AG04450 (cell line): ENCODE measurements at regions not wholly inside any gene's neighbourhood (a gene's known extent, or its start where the extent isn't known, plus 50 kb on each side); places are given as distances from the start of the nearest gene placed in this dataset.

Source experiments
- CTCF ChIA-PET: fragments of 300-600, 350-600 bp; formaldehyde crosslinking; extraction: SDS; loops from one replicate; lab custom pipeline; 2022; ENCODE audit warnings: antibody characterized with exemption, inconsistent platforms; lab: Charles Lee
- POLR2A ChIA-PET: fragments of 350-600 bp; formaldehyde crosslinking; extraction: SDS; loops from one replicate; lab custom pipeline; 2021; ENCODE audit warnings: antibody characterized with exemption, inconsistent platforms; lab: Yijun Ruan, JAX
- DNase-seq: peaks from one replicate; pipeline ENCODE4 v3.0.0-alpha.2; 2011; ENCODE audit warnings: low read depth, low spot score
- H3K27ac ChIP-seq: one replicate; pipeline ENCODE4 v1.5.1; 2012; ENCODE audit warnings: low read depth, low read length, control low read depth
- H3K27me3 ChIP-seq: one replicate; pipeline ENCODE4 v1.6.0; 2012; ENCODE audit warnings: low read length; ENCODE audit not compliant: control insufficient read depth, insufficient read depth
- H3K4me3 ChIP-seq: 2 replicates; pipeline ENCODE4 v1.5.1; 2011; ENCODE audit warnings: mild to moderate bottlenecking, low read depth, low read length, control low read depth
- H3K9me3 ChIP-seq: 2 replicates; pipeline ENCODE4 v1.5.1; 2012; ENCODE audit warnings: low read length; ENCODE audit not compliant: control insufficient read depth, insufficient read depth
- TF ChIP-seq, protein P1 (sequence below): IDR thresholded peaks from 2 replicates; pipeline ENCODE4 v1.5.1; 2011; ENCODE audit warnings: low read depth, low read length, control low read depth, inconsistent platforms

DNA sequence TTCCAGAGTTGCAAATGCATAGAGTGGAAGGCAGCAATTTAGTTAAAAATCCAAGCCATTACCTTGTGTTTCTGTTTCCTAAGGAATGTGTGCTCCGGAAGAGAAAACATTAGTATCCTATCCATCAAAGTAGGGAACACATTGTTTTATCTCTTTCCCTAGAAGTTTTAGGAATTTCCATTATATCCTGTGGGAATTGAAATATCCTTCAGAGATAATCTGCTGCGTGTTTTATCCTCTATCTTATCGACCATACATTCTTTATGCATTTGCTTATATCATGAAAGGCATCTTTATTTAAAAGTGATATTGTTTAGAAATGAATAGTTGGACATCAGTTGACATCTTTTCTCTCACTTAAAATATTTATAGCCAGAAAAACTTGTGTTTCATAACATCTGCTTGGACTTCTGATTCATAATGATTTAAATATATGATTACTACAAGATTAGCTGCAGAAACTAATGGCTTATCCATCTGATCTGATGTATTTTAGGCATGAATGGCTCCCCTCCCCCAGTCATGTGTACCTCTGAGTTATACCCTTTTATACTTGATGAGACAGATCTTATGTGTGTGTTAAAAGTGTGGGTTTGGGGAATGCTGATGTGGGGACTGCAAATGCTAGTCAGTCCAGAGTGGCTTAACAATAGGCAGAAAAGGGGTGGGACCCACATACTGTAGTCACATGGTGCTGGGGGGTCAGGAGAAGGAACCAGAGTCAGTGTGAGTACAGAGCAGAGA is 136.2 kb upstream of the ARHGAP28 start:
- ChIA-PET CTCF (no interaction called here), POLR2A (no interaction called here)
- no peak for DNase-seq
- Histone ChIP-seq H3K9me3 (no peaks in the 10 kb centered on the region), H3K27ac (no peak overlapping the region), H3K4me3 (no peak overlapping the region), H3K27me3 (peaks cover 2% of the 10 kb centered on the region)
- TF ChIP-seq, protein P1, sequence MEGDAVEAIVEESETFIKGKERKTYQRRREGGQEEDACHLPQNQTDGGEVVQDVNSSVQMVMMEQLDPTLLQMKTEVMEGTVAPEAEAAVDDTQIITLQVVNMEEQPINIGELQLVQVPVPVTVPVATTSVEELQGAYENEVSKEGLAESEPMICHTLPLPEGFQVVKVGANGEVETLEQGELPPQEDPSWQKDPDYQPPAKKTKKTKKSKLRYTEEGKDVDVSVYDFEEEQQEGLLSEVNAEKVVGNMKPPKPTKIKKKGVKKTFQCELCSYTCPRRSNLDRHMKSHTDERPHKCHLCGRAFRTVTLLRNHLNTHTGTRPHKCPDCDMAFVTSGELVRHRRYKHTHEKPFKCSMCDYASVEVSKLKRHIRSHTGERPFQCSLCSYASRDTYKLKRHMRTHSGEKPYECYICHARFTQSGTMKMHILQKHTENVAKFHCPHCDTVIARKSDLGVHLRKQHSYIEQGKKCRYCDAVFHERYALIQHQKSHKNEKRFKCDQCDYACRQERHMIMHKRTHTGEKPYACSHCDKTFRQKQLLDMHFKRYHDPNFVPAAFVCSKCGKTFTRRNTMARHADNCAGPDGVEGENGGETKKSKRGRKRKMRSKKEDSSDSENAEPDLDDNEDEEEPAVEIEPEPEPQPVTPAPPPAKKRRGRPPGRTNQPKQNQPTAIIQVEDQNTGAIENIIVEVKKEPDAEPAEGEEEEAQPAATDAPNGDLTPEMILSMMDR, result no peak

DNA sequence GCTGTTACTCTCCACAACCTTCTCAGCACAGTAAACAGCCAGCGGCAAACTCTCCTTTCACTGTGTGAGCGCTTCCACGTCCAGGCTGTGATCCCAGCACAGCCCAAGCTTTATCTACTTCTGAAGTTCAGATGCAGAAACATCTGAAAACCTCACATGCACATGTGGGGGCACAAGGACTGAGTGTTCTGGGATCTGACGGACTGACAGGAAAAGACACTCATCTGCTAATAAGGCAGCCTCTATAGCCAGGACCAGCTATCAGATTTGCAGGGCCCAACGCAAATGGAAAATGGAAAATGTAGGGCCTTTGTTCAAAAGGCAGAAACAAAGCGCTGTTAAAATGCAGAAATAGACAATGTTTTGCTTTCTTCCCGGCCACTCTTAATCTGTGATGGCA is 133.8 kb upstream of the ARHGAP28 start:
- TF ChIP-seq, protein P1, result no peak
- no peaks in the 10 kb centered on the region for H3K9me3 ChIP-seq
- POLR2A ChIA-PET, result no interaction called here
- peaks cover 2% of the 10 kb centered on the region for H3K27me3 ChIP-seq
- H3K27ac ChIP-seq, result no peak overlapping the region
- DNase-seq, result no peak
- CTCF ChIA-PET, result no interaction called here
- H3K4me3 ChIP-seq, result no peak overlapping the region

DNA sequence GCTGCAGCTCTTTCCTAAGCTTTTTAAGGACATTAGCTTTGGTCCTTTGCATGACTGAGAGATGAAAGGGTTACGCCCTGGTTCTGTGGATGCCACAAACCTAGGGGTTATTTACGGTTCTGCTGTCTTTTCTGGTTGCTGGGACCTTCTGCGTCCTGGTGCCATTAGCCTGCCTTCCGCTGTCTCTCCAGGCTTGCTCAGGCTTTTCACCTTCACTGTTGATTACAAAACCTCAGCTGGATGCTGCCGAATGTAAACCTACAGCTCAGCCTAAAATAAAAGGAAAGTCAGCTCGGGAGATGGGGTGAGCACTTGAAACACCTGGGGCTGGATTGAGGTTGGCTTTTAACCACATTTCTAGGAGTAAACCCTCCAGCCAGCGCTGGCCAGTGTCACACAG is 130.9 kb upstream of the ARHGAP28 start:
- peaks cover 2% of the 10 kb centered on the region for H3K27me3 ChIP-seq
- DNase-seq, result no peak
- ChIA-PET POLR2A (no interaction called here), CTCF (no interaction called here)
- no peaks in the 10 kb centered on the region for H3K9me3 ChIP-seq
- no peak overlapping the region for H3K27ac ChIP-seq
- no peak overlapping the region for H3K4me3 ChIP-seq
- TF ChIP-seq, protein P1, result no peak

DNA sequence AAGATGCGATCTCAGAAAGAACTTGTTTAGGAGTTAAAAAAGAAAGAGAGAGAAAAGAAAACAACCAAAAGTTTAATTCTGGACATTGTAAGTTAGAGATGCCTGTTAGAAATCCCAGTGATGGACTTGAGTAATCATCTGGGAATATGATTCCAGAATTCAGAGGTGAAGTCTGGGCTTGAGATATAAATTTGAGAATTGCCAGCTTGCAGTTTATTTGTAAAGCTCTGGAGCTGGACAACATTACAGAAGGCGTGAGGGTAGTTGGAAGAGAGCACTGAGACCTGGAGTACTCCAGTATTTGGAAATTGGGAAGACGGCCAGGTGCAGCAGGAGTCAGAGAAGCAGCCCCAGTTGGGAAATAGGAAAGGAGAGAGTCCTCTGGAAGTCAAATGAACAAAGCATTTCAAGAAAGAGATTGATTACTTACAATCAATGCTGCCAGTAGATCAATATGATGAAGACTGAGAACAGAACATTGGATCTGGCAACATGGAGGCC is 128.8 kb upstream of the ARHGAP28 start:
- TF ChIP-seq, protein P1, result no peak
- Histone ChIP-seq H3K9me3 (no peaks in the 10 kb centered on the region), H3K4me3 (no peak overlapping the region), H3K27ac (no peak overlapping the region), H3K27me3 (peaks cover 2% of the 10 kb centered on the region)
- no peak for DNase-seq
- ChIA-PET CTCF (no interaction called here), POLR2A (no interaction called here)

DNA sequence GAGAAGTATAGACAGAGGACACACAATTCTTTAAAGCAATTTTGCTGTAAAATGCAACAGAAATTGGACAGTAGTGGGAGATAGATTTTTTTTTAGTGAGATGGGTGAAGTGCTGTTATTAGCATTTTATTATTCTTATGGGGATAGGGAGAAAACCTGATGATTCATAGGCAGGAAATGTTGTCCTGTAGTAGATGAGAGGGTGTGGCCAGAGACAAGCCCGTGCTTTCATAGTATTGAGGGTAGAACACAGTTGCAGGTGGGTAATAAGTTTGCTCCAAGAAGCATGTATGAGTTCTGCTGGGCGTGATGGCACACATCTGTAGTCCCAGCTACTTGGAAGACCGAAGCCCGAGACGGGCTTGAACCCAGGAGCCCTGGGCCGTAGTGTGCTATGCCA is 128.3 kb upstream of the ARHGAP28 start:
- CTCF ChIA-PET, result no interaction called here
- no peak overlapping the region for H3K27ac ChIP-seq

More for the DNA sequence above, 128.3 kb upstream of the ARHGAP28 start:
- POLR2A ChIA-PET, result no interaction called here
- TF ChIP-seq, protein P1, result no peak
- DNase-seq, result no peak
- H3K27me3 ChIP-seq, result no peaks in the 10 kb centered on the region
- no peak overlapping the region for H3K4me3 ChIP-seq
- no peaks in the 10 kb centered on the region for H3K9me3 ChIP-seq
